PC-9 (cell line): ENCODE measurements at regions not wholly inside any gene's neighbourhood (a gene's known extent, or its start where the extent isn't known, plus 50 kb on each side); places are given as distances from the start of the nearest gene placed in this dataset.

ENCODE experiments used
- CTCF ChIP-seq: fragments of 200-600 bp; sonication (generic); conservative IDR thresholded peaks from 2 replicates; pipeline ENCODE4 v1.6.1; 2017; ENCODE audit warnings: mixed run types, antibody characterized with exemption, mild to moderate bottlenecking, moderate library complexity
- EZH2 ChIP-seq: fragments of 200-600 bp; sonication (generic); IDR thresholded peaks from 2 replicates; pipeline ENCODE4 v1.8.0; 2017; ENCODE audit warnings: antibody characterized with exemption, low read depth

GRCh38 chr5:74441616-74442015 is 198.9 kb downstream of the ENC1 start:
- no peak for TF ChIP-seq EZH2
- no peak for TF ChIP-seq CTCF
